ENCODE measurements at regions not wholly inside any gene's neighbourhood (a gene's known extent, or its start where the extent isn't known, plus 50 kb on each side); places are given as distances from the start of the nearest gene placed in this dataset.
"Not testable (repeated sequence)": the region's sequence is repeated elsewhere in the genome, so short reads cannot be mapped to it uniquely, and the experiment has no call there.

- H3K27ac ChIP-seq: no peak overlapping the region
- WGBS, 4 donors: 90 to 92% (median 92%) methylated on average over 3 of the region's 3 CpGs
- H3K36me3 ChIP-seq: no peaks in the 10 kb centered on the region
- H3K9me3 ChIP-seq: peaks cover 0 to 6% (median 0%) of the 10 kb centered on the region in 12 donors
- H3K4me1 ChIP-seq: no peaks in the 10 kb centered on the region
- no peak for DNase-seq
- no peak for TF ChIP-seq CTCF (IDR thresholded peaks at IDR 0.05)
- TF ChIP-seq POLR2A (IDR thresholded peaks at IDR 0.05): no peak
- intact Hi-C loops (cut with DNase I): no loop called here
- no peak overlapping the region for H3K4me3 ChIP-seq
- ATAC-seq: no peak
- H3K27me3 ChIP-seq: no peaks in the 10 kb centered on the region
Measured at GRCh38 chr9:31556667-31557463, 827.6 kb upstream of the ACO1 start.

- H3K27me3 ChIP-seq; ATAC-seq; intact Hi-C loops (cut with DNase I); H3K9me3 ChIP-seq; H3K4me3 ChIP-seq; H3K36me3 ChIP-seq; H3K4me1 ChIP-seq; DNase-seq; H3K27ac ChIP-seq: not testable (repeated sequence)
- 79 to 85% (median 83%) methylated on average over 1 of the region's 1 CpG for WGBS, 4 donors
Measured at GRCh38 chr9:31572190-31572589, 812.3 kb upstream of the ACO1 start.

GRCh38 chr9:31573561-31573960 is 810.9 kb upstream of the ACO1 start:
- intact Hi-C loops (cut with DNase I): no loop called here
- ATAC-seq (no peak), DNase-seq (no peak)
- peaks cover 0 to 5% (median 0%) of the 10 kb centered on the region in 12 donors for H3K9me3 ChIP-seq
- H3K27ac ChIP-seq: no peak overlapping the region
- 86 to 97% (median 93%) methylated on average over 2 of the region's 2 CpGs for WGBS, 4 donors
- no peaks in the 10 kb centered on the region for H3K27me3 ChIP-seq
- no peak overlapping the region for H3K4me3 ChIP-seq
- H3K36me3 ChIP-seq: no peaks in the 10 kb centered on the region
- TF ChIP-seq POLR2A (IDR thresholded peaks at IDR 0.05) (no peak), CTCF (IDR thresholded peaks at IDR 0.05) (no peak)
- H3K4me1 ChIP-seq: no peaks in the 10 kb centered on the region

GRCh38 chr9:31574006-31574765 is 810.3 kb upstream of the ACO1 start:
- Histone ChIP-seq H3K36me3 (no peaks in the 10 kb centered on the region), H3K9me3 (peaks cover 0 to 5% (median 0%) of the 10 kb centered on the region in 12 donors), H3K27me3 (no peaks in the 10 kb centered on the region), H3K27ac (no peak overlapping the region), H3K4me3 (no peak overlapping the region), H3K4me1 (no peaks in the 10 kb centered on the region)
- 62 to 66% (median 62%) methylated on average over 4 of the region's 4 CpGs for WGBS, 4 donors
- intact Hi-C loops (cut with DNase I): no loop called here
- DNase-seq (no peak), ATAC-seq (no peak)
- no peak for TF ChIP-seq CTCF (IDR thresholded peaks at IDR 0.05)
